Smooth muscle cell (in vitro differentiated cells): ENCODE measurements at regions not wholly inside any gene's neighbourhood (a gene's known extent, or its start where the extent isn't known, plus 50 kb on each side); places are given as distances from the start of the nearest gene placed in this dataset.

Experiments
- DNase-seq: peaks from one replicate; lab custom pipeline; 2025; ENCODE audit not compliant: unreplicated experiment; lab: John Stamatoyannopoulos, UW
- H2AFZ ChIP-seq: fragments of 200-600 bp; sonication (generic); 2 replicates; pipeline ENCODE4 v1.6.0; 2016; ENCODE audit warnings: antibody characterized with exemption, low read depth, mild to moderate bottlenecking
- H3F3A ChIP-seq: fragments of 200-600 bp; sonication (generic); 2 replicates; pipeline ENCODE4 v1.6.0; 2017; ENCODE audit warnings: antibody characterized with exemption, low read depth
- H3K27ac ChIP-seq: fragments of 200-600 bp; sonication (generic); 2 replicates; pipeline ENCODE4 v1.5.1; 2016; ENCODE audit warnings: low read depth, mild to moderate bottlenecking
- H3K27me3 ChIP-seq: fragments of 200-600 bp; sonication (generic); 2 replicates; pipeline ENCODE4 v1.6.1; 2016; ENCODE audit warnings: low read depth, mild to moderate bottlenecking
- H3K36me3 ChIP-seq: fragments of 200-600 bp; sonication (generic); 2 replicates; pipeline ENCODE4 v1.5.1; 2016; ENCODE audit warnings: low read depth
- H3K4me1 ChIP-seq: fragments of 200-600 bp; sonication (generic); 2 replicates; pipeline ENCODE4 v1.5.1; 2016; ENCODE audit warnings: low read depth
- H3K4me2 ChIP-seq: fragments of 200-600 bp; sonication (generic); 2 replicates; pipeline ENCODE4 v1.6.0; 2016; ENCODE audit warnings: mild to moderate bottlenecking
- H3K4me3 ChIP-seq: fragments of 200-600 bp; sonication (generic); 2 replicates; pipeline ENCODE4 v1.5.1; 2016; ENCODE audit warnings: mild to moderate bottlenecking
- H3K79me2 ChIP-seq: fragments of 200-600 bp; sonication (generic); 2 replicates; pipeline ENCODE4 v1.6.0; 2016; ENCODE audit warnings: low read depth, mild to moderate bottlenecking
- H3K9ac ChIP-seq: fragments of 200-600 bp; sonication (generic); 2 replicates; pipeline ENCODE4 v1.6.0; 2016; ENCODE audit warnings: low read depth
- H3K9me3 ChIP-seq: fragments of 200-600 bp; sonication (generic); replicated peaks from 2 replicates; pipeline ENCODE4 v1.5.1; 2016; ENCODE audit warnings: low read depth
- H4K20me1 ChIP-seq: fragments of 200-600 bp; sonication (generic); 2 replicates; pipeline ENCODE4 v1.6.0; 2016; ENCODE audit warnings: low read depth
- CTCF ChIP-seq: fragments of 200-600 bp; sonication (generic); IDR thresholded peaks from 2 replicates; pipeline ENCODE4 v1.5.1; 2017; ENCODE audit warnings: borderline replicate concordance, mild to moderate bottlenecking, antibody characterized with exemption; ENCODE audit not compliant: insufficient read depth, poor library complexity, severe bottlenecking
- WGBS: methylation state at CpG from one replicate; pipeline ENCODE4 v1.1.7; 2016; ENCODE audit warnings: low lambda C conversion rate; 5-methylcytosine and 5-hydroxymethylcytosine counted together

- no peak overlapping the region for H3K9ac ChIP-seq
- H4K20me1 ChIP-seq: no peaks in the 10 kb centered on the region
- no peaks in the 10 kb centered on the region for H3K9me3 ChIP-seq
- H2AFZ ChIP-seq: no peak overlapping the region
- no peaks in the 10 kb centered on the region for H3K4me1 ChIP-seq
- no peak overlapping the region for H3K4me2 ChIP-seq
- no peak for TF ChIP-seq CTCF
- no peaks in the 10 kb centered on the region for H3K79me2 ChIP-seq
- no peak for DNase-seq
- no peaks in the 10 kb centered on the region for H3K36me3 ChIP-seq
- H3K27ac ChIP-seq: peak overlapping the region; percentile 61
- H3K27me3 ChIP-seq: no peaks in the 10 kb centered on the region
- H3F3A ChIP-seq: no peaks in the 10 kb centered on the region
- 88% methylated on average over 6 of the region's 6 CpGs for whole genome bisulfite sequencing
- H3K4me3 ChIP-seq: no peak overlapping the region
These were observed 156.2 kb downstream of the POLR2M start for GRCh38 chr15:57862761-57863160.

GRCh38 chr15:57865294-57865693 lies 158.8 kb downstream of the POLR2M start:
- no peak for DNase-seq
- H3K9me3 ChIP-seq: no peaks in the 10 kb centered on the region
- H3K4me3 ChIP-seq: no peak overlapping the region
- H3F3A ChIP-seq: no peaks in the 10 kb centered on the region
- no peak overlapping the region for H2AFZ ChIP-seq
- no peak overlapping the region for H3K9ac ChIP-seq
- no peaks in the 10 kb centered on the region for H3K79me2 ChIP-seq
- no peak overlapping the region for H3K4me2 ChIP-seq
- no peaks in the 10 kb centered on the region for H3K27me3 ChIP-seq
- H3K36me3 ChIP-seq: no peaks in the 10 kb centered on the region
- TF ChIP-seq CTCF: peak; percentile 53
- WGBS: 81% methylated on average over 3 of the region's 3 CpGs
- H3K4me1 ChIP-seq: no peaks in the 10 kb centered on the region
- H3K27ac ChIP-seq: no peak overlapping the region
- no peaks in the 10 kb centered on the region for H4K20me1 ChIP-seq

GRCh38 chr15:57866149-57866736 lies 159.7 kb downstream of the POLR2M start:
- Histone ChIP-seq H3F3A (no peaks in the 10 kb centered on the region), H3K4me3 (no peak overlapping the region), H3K79me2 (no peaks in the 10 kb centered on the region), H3K9ac (no peak overlapping the region), H3K4me1 (no peaks in the 10 kb centered on the region), H3K27me3 (no peaks in the 10 kb centered on the region), H4K20me1 (no peaks in the 10 kb centered on the region), H3K36me3 (no peaks in the 10 kb centered on the region), H3K9me3 (no peaks in the 10 kb centered on the region), H3K27ac (no peak overlapping the region), H2AFZ (no peak overlapping the region), H3K4me2 (no peak overlapping the region)
- DNase-seq: peak; percentile 9
- 38% methylated on average over 7 of the region's 7 CpGs for WGBS
- TF ChIP-seq CTCF: peak; percentile 80
